Osteoblast (primary cell): ENCODE measurements at regions not wholly inside any gene's neighbourhood (a gene's known extent, or its start where the extent isn't known, plus 50 kb on each side); places are given as distances from the start of the nearest gene placed in this dataset.
"Not testable (repeated sequence)": the region's sequence is repeated elsewhere in the genome, so short reads cannot be mapped to it uniquely, and the experiment has no call there.

Experiments used
- DNase-seq: peaks from one replicate; pipeline ENCODE4 v3.0.0; 2011; ENCODE audit warnings: low spot score, mixed read lengths; ENCODE audit not compliant: insufficient read length; ENCODE audit errors: missing footprints
- H2AFZ ChIP-seq: 2 replicates; pipeline ENCODE4 v1.6.0; 2011; ENCODE audit warnings: mild to moderate bottlenecking, low read length
- H3K27ac ChIP-seq: 2 replicates; pipeline ENCODE4 v1.5.1; 2011; ENCODE audit warnings: mild to moderate bottlenecking, low read depth, low read length, moderate library complexity
- H3K27me3 ChIP-seq: 2 replicates; pipeline ENCODE4 v1.6.0; 2012; ENCODE audit warnings: mild to moderate bottlenecking, control low read depth, inconsistent platforms, low read length, moderate library complexity; ENCODE audit not compliant: insufficient read depth
- H3K36me3 ChIP-seq: 2 replicates; pipeline ENCODE4 v1.5.1; 2011; ENCODE audit warnings: mild to moderate bottlenecking, low read length, control low read depth, moderate library complexity; ENCODE audit not compliant: insufficient read depth
- H3K4me1 ChIP-seq: 2 replicates; pipeline ENCODE4 v1.5.1; 2011; ENCODE audit warnings: mild to moderate bottlenecking, low read length, control low read depth, moderate library complexity; ENCODE audit not compliant: insufficient read depth
- H3K4me2 ChIP-seq: 2 replicates; pipeline ENCODE4 v1.6.0; 2011; ENCODE audit warnings: mild to moderate bottlenecking, low read length; ENCODE audit not compliant: insufficient read depth
- H3K4me3 ChIP-seq: fragments of 200-600 bp; sonication (generic); 3 replicates; pipeline ENCODE4 v1.5.1; 2012; ENCODE audit warnings: mild to moderate bottlenecking, low read length, inconsistent platforms; ENCODE audit not compliant: insufficient read depth
- H3K79me2 ChIP-seq: 2 replicates; pipeline ENCODE4 v1.6.0; 2012; ENCODE audit warnings: mild to moderate bottlenecking, low read length, control low read depth, inconsistent platforms; ENCODE audit not compliant: insufficient read depth
- H3K9me3 ChIP-seq: 2 replicates; pipeline ENCODE4 v1.5.1; 2011; ENCODE audit warnings: low read depth, low read length, control low read depth
- H4K20me1 ChIP-seq: 2 replicates; pipeline ENCODE4 v1.6.0; 2012; ENCODE audit warnings: mild to moderate bottlenecking, low read length, control low read depth; ENCODE audit not compliant: insufficient read depth
- CTCF ChIP-seq: IDR thresholded peaks from 2 replicates; pipeline ENCODE4 v1.5.1; 2011; ENCODE audit warnings: mild to moderate bottlenecking, low read depth, low read length, moderate library complexity; ENCODE audit errors: extremely low read depth

- H3K27me3 ChIP-seq = no peaks in the 10 kb centered on the region
- no peak overlapping the region for H2AFZ ChIP-seq
- TF ChIP-seq CTCF = no peak
- no peak overlapping the region for H3K4me2 ChIP-seq
- no peaks in the 10 kb centered on the region for H3K4me1 ChIP-seq
- no peaks in the 10 kb centered on the region for H3K36me3 ChIP-seq
- no peak for DNase-seq
- no peaks in the 10 kb centered on the region for H3K9me3 ChIP-seq
- H3K27ac ChIP-seq = no peak overlapping the region
- H4K20me1 ChIP-seq = no peaks in the 10 kb centered on the region
- no peaks in the 10 kb centered on the region for H3K79me2 ChIP-seq
- H3K4me3 ChIP-seq = no peak overlapping the region
These were observed 78.4 kb downstream of the NAPG start for GRCh38 chr18:10604182-10604581.

- H3K4me2 ChIP-seq, H3K27ac ChIP-seq, H3K36me3 ChIP-seq, H2AFZ ChIP-seq, H3K4me1 ChIP-seq, H3K79me2 ChIP-seq, H3K4me3 ChIP-seq, H3K9me3 ChIP-seq, H3K27me3 ChIP-seq, H4K20me1 ChIP-seq: not testable (repeated sequence)
- DNase-seq = peak; percentile 37
These were observed 81.1 kb downstream of the NAPG start for GRCh38 chr18:10606881-10607280.

GRCh38 chr18:10607332-10608248 lies 81.8 kb downstream of the NAPG start:
- H3K79me2 ChIP-seq, DNase-seq, H3K4me3 ChIP-seq, H3K27ac ChIP-seq, H4K20me1 ChIP-seq, H2AFZ ChIP-seq, H3K9me3 ChIP-seq, H3K36me3 ChIP-seq, H3K4me2 ChIP-seq, H3K4me1 ChIP-seq, H3K27me3 ChIP-seq: not testable (repeated sequence)

GRCh38 chr18:10608450-10608849 lies 82.6 kb downstream of the NAPG start:
- H3K27me3 ChIP-seq, H2AFZ ChIP-seq, H3K4me3 ChIP-seq, H3K9me3 ChIP-seq, H3K4me2 ChIP-seq, H3K79me2 ChIP-seq, H4K20me1 ChIP-seq, H3K4me1 ChIP-seq, DNase-seq, H3K36me3 ChIP-seq, H3K27ac ChIP-seq: not testable (repeated sequence)

GRCh38 chr18:10609046-10609445 lies 83.2 kb downstream of the NAPG start:
- DNase-seq, H3K79me2 ChIP-seq, H3K4me3 ChIP-seq, H3K36me3 ChIP-seq, H4K20me1 ChIP-seq, H2AFZ ChIP-seq, H3K27me3 ChIP-seq, H3K4me2 ChIP-seq, H3K27ac ChIP-seq, H3K4me1 ChIP-seq, H3K9me3 ChIP-seq: not testable (repeated sequence)

GRCh38 chr18:10613226-10613625 lies 87.4 kb downstream of the NAPG start:
- not testable (repeated sequence) for H3K79me2 ChIP-seq, DNase-seq, H3K9me3 ChIP-seq, H3K27ac ChIP-seq, H3K4me1 ChIP-seq, H3K4me3 ChIP-seq, H2AFZ ChIP-seq, H4K20me1 ChIP-seq, H3K36me3 ChIP-seq, H3K4me2 ChIP-seq, H3K27me3 ChIP-seq

GRCh38 chr18:10616714-10617113 lies 90.9 kb downstream of the NAPG start:
- not testable (repeated sequence) for H3K4me2 ChIP-seq, H3K4me1 ChIP-seq, H3K36me3 ChIP-seq, H3K79me2 ChIP-seq, DNase-seq, H3K27me3 ChIP-seq, H3K27ac ChIP-seq, H4K20me1 ChIP-seq, H2AFZ ChIP-seq, H3K9me3 ChIP-seq, H3K4me3 ChIP-seq

GRCh38 chr18:10618797-10619196 lies 93.0 kb downstream of the NAPG start:
- H3K79me2 ChIP-seq, H3K4me1 ChIP-seq, H4K20me1 ChIP-seq, H3K27me3 ChIP-seq, H3K4me3 ChIP-seq, H3K36me3 ChIP-seq, H2AFZ ChIP-seq, H3K4me2 ChIP-seq, DNase-seq, H3K27ac ChIP-seq, H3K9me3 ChIP-seq: not testable (repeated sequence)
